Lower lobe of right lung (tissue), 2 donors: ENCODE measurements at regions not wholly inside any gene's neighbourhood (a gene's known extent, or its start where the extent isn't known, plus 50 kb on each side); places are given as distances from the start of the nearest gene placed in this dataset.

ENCODE experiments used
- ATAC-seq, 2 donors: fragments of 200-7000 bp; cut with Tn5 transposase; one replicate each; pipeline ENCODE4 v1.9.1; 2020 to 2022; ENCODE audit warnings: mild to moderate bottlenecking in 2 of 2, moderate library complexity in 2 of 2
- DNase-seq: peaks from one replicate; pipeline ENCODE4 v3.0.0-alpha.2; 2020
- H3K27ac ChIP-seq: fragments of 200-600 bp; one replicate; pipeline ENCODE4 v1.8.0; 2022
- H3K27me3 ChIP-seq: fragments of 200-600 bp; one replicate; pipeline ENCODE4 v1.8.0; 2022; ENCODE audit warnings: low read depth
- H3K36me3 ChIP-seq: fragments of 200-600 bp; one replicate; pipeline ENCODE4 v1.8.0; 2022; ENCODE audit warnings: mild to moderate bottlenecking
- H3K4me1 ChIP-seq: fragments of 200-600 bp; one replicate; pipeline ENCODE4 v1.8.0; 2022
- H3K4me3 ChIP-seq: fragments of 200-600 bp; one replicate; pipeline ENCODE4 v1.8.0; 2022; ENCODE audit warnings: mild to moderate bottlenecking
- H3K9me3 ChIP-seq: fragments of 200-600 bp; one replicate; pipeline ENCODE4 v1.8.0; 2022
- CTCF ChIP-seq: fragments of 200-600 bp; IDR thresholded peaks from one replicate; pipeline ENCODE4 v1.8.0; 2022; ENCODE audit warnings: antibody characterized with exemption, mild to moderate bottlenecking
- intact Hi-C: fragments of 100-400 bp; cut with DNase I; formaldehyde crosslinking; loops from one replicate; pipeline ENCODE4 v1.11.0; 2022
- donor health status: DM: no; HTN: yes; CAD: no; lungs with severe emphysema.

- no peaks in the 10 kb centered on the region for H3K4me1 ChIP-seq
- DNase-seq (no peak), ATAC-seq (no peak)
- no peaks in the 10 kb centered on the region for H3K9me3 ChIP-seq
- no peaks in the 10 kb centered on the region for H3K36me3 ChIP-seq
- intact Hi-C loops, result no loop called here
- TF ChIP-seq CTCF, result no peak
- no peak overlapping the region for H3K4me3 ChIP-seq
- no peaks in the 10 kb centered on the region for H3K27me3 ChIP-seq
- no peak overlapping the region for H3K27ac ChIP-seq
Observed at GRCh38 chr13:110055089-110055488, 251.9 kb downstream of the COL4A1 start.

- no peaks in the 10 kb centered on the region for H3K27me3 ChIP-seq
- DNase-seq (no peak), ATAC-seq (no peak)
- no peaks in the 10 kb centered on the region for H3K36me3 ChIP-seq
- intact Hi-C loops, result no loop called here
- H3K4me3 ChIP-seq, result no peak overlapping the region
- H3K9me3 ChIP-seq, result no peaks in the 10 kb centered on the region
- no peak for TF ChIP-seq CTCF
- no peaks in the 10 kb centered on the region for H3K4me1 ChIP-seq
- H3K27ac ChIP-seq, result no peak overlapping the region
Observed at GRCh38 chr13:110054041-110054440, 252.9 kb downstream of the COL4A1 start.

GRCh38 chr13:110047496-110047895 is 259.5 kb downstream of the COL4A1 start:
- Histone ChIP-seq H3K9me3 (no peaks in the 10 kb centered on the region), H3K27me3 (no peaks in the 10 kb centered on the region), H3K36me3 (no peaks in the 10 kb centered on the region), H3K4me3 (no peak overlapping the region), H3K27ac (no peak overlapping the region), H3K4me1 (peaks cover 14% of the 10 kb centered on the region)
- peak; percentile 83 for DNase-seq
- intact Hi-C loops, result no loop called here
- peak; percentile 98 to 99 for ATAC-seq
- TF ChIP-seq CTCF, result no peak

GRCh38 chr13:110046811-110047210 is 260.1 kb downstream of the COL4A1 start:
- Histone ChIP-seq H3K4me1 (peaks cover 14% of the 10 kb centered on the region), H3K9me3 (no peaks in the 10 kb centered on the region), H3K27me3 (no peaks in the 10 kb centered on the region), H3K4me3 (no peak overlapping the region), H3K36me3 (no peaks in the 10 kb centered on the region), H3K27ac (no peak overlapping the region)
- ATAC-seq (peak in 1 of 2 donors; percentile 5), DNase-seq (no peak)
- intact Hi-C loops, result no loop called here
- no peak for TF ChIP-seq CTCF

GRCh38 chr13:110045919-110046318 is 259.5 kb upstream of the IRS2 start:
- ATAC-seq, result peak in 1 of 2 donors; percentile 3
- Histone ChIP-seq H3K4me1 (peaks cover 14% of the 10 kb centered on the region), H3K36me3 (no peaks in the 10 kb centered on the region), H3K27me3 (no peaks in the 10 kb centered on the region), H3K9me3 (no peaks in the 10 kb centered on the region), H3K4me3 (no peak overlapping the region), H3K27ac (no peak overlapping the region)
- TF ChIP-seq CTCF, result no peak
- DNase-seq, result no peak
- intact Hi-C loops, result no loop called here

GRCh38 chr13:110045202-110045601 is 258.8 kb upstream of the IRS2 start:
- DNase-seq, result no peak
- no peak for TF ChIP-seq CTCF
- H3K27ac ChIP-seq, result no peak overlapping the region
- no peaks in the 10 kb centered on the region for H3K27me3 ChIP-seq
- H3K9me3 ChIP-seq, result no peaks in the 10 kb centered on the region
- H3K36me3 ChIP-seq, result no peaks in the 10 kb centered on the region
- ATAC-seq, result no peak
- peaks cover 14% of the 10 kb centered on the region for H3K4me1 ChIP-seq
- no peak overlapping the region for H3K4me3 ChIP-seq
- intact Hi-C loops, result no loop called here
